DMS53 (cell line): ENCODE measurements at regions not wholly inside any gene's neighbourhood (a gene's known extent, or its start where the extent isn't known, plus 50 kb on each side); places are given as distances from the start of the nearest gene placed in this dataset.
"Not testable (repeated sequence)": the region's sequence is repeated elsewhere in the genome, so short reads cannot be mapped to it uniquely, and the experiment has no call there.

Experiments used
- DNase-seq: peaks from one replicate; lab custom pipeline; 2025; lab: John Stamatoyannopoulos, UW

DNA sequence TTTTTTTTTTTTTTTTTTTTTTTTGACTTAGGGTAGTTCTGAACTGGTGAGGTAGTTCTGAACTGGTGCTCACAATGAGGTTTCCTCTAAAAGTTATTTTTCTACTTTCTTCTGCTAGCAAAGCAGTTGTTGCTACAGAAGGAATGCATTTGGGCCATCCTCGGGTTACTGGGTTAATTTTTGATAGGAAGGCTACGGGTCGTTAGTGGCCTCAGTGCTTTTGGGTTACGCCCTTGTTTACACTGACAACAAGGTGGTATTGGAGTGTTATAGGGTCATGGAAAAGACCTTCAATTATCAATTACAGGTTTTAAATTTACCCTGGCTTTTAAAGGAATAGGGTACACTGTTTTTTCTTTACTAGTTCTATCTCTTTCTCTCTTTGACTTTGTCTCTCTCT is 1183.7 kb upstream of the CDH2 start:
- peak; percentile 28 for DNase-seq

GRCh38 chr18:29359222-29359621 is 1182.3 kb upstream of the CDH2 start:
- DNase-seq: not testable (repeated sequence)

GRCh38 chr18:29351171-29351570 is 1174.2 kb upstream of the CDH2 start:
- DNase-seq: no peak

DNA sequence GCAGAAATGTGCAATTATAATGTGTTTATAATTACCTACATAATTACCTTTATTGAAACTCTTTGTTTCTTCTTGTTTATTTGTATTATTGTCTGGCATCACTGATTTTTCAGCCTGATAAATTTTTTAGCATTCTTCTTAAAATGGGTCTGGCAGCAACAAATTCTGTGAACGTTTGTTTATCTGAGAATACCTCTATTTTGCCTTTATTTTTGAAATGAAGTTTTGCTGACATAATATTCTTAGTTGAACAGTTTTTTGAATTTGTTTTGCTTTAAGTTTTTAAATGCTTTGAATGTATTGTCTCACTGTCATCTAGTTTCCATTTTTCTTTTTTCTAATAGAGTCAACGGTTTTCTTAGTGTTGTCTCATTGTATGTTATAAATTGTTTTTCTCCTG is 1152.0 kb upstream of the CDH2 start:
- DNase-seq: no peak

DNA sequence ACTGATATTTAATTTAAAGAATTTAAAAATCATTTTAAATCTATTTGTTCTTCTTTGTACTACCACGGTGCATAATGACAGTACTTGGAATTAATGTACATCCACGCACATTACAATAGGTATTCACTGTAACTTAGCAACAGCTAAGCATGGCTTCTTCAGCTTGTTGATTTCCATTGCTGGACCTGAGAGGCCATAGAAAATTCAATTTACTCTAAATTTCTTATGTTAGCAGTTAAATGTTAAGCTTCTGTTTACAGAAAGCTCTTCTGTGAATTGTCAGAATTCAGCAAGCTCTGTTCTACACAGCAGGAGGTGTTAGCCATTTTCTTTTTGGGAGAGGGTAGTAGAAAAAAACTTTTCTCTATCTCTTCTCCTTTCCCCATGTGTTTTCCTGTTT is 1149.3 kb upstream of the CDH2 start:
- DNase-seq: peak; percentile 14

- peak; percentile 2 for DNase-seq
Measured at GRCh38 chr18:29321561-29321960, 1144.6 kb upstream of the CDH2 start.

GRCh38 chr18:29313312-29313711 is 1136.4 kb upstream of the CDH2 start:
- DNase-seq: no peak

DNA sequence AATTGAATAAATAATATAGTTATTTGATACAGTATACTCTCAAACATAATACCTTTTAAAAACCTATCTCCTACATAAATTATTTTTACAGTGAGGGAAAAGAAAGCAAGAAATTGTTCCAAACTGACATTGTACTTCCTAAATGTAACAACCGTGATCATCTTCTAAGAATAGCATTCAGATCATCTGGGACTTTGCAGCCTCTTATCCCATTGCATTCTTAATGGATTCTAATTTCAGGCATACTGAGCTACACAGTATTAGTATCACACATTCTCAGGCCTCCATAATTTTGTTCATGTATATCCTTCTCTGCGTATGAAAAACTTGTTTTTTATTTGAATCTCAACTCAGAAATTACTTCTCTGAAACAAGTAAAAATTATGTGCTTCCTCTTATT is 1134.7 kb upstream of the CDH2 start:
- DNase-seq: no peak

DNA sequence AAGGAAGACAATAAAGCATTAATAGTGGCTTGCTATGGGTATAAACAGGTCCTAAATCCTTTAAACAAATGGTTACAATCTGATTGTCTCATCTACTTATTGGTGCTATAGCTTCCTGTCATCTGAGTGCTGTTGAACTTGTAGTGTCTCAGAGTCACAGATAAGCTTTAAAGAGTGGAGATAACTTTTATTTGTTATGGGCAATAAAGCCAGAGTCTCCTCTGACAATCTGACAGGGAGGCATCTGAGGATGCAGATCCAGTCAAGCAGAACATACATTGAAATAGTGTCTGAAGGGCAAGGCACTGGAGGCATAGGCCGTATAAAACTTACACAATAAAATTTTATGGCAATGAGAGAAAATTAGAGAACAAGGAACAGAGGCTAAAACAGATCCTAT is 1132.4 kb upstream of the CDH2 start:
- DNase-seq: no peak

- DNase-seq: no peak
Measured at GRCh38 chr18:29307982-29308381, 1131.1 kb upstream of the CDH2 start.

- no peak for DNase-seq
Measured at GRCh38 chr18:29307231-29307630, 1130.3 kb upstream of the CDH2 start.

- DNase-seq: no peak
Measured at GRCh38 chr18:29305516-29305915, 1128.6 kb upstream of the CDH2 start.

DNA sequence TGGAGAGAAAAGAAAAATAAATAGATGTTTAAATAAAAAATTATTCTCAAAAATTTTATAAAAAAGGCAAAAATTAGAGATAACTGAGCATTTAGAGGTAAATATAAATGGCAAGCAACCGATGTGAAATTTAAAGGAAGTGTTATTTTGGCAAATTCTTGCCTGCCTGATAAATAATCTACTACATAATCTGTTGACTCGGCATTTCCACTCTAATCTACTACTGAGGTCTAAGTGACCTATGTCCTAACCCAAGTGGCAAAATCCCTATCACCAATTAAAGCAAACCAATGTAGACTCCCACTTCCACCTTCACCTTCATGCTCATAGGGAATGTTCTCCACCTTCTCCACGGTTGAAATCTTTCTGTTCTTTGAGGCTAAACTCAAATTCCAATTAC is 1124.1 kb upstream of the CDH2 start:
- DNase-seq: no peak

GRCh38 chr18:29285471-29285870 is 1108.5 kb upstream of the CDH2 start:
- DNase-seq: no peak

- DNase-seq: no peak
Measured at GRCh38 chr18:29271501-29271900, 1094.6 kb upstream of the CDH2 start.

GRCh38 chr18:29259838-29260237 is 1082.9 kb upstream of the CDH2 start:
- no peak for DNase-seq

DNA sequence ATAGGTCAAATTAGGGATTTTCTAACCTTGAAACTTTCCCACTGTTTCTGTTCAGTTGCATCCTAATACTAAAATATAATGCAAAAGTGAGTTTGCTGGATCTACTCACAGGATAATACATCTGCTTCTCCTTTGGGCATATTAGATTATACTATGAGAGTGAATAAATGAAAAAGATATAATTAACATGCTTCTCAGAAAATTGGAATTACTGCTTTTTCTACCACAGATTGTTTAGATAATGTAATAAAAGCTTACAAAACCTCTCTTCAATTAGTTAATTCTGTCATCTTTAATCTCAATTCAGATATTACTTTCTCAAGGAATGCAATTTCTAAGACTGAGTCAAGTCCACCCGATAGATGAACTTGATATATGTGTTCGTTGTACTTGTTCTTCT is 1077.2 kb upstream of the CDH2 start:
- no peak for DNase-seq

- no peak for DNase-seq
Measured at GRCh38 chr18:29251681-29252080, 1074.8 kb upstream of the CDH2 start.

DNA sequence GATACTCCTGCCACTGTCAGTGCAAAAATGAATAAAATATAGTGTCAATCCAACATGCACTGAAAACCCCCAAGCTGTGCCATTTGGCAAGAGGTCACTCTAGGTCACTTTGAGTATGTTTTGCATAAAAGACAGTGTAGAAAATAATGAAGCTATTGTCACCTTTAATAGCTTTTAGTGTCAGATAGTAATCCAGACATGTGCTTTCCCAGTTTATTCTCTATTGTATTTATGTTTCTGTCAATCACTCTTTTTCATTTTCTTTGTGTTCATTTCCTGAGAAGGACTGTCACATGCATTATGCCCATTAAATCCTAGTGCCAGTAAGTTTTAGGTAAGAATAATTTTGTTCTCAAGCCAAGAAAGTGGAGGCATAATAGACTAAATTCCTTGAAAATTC is 1073.9 kb upstream of the CDH2 start:
- no peak for DNase-seq

GRCh38 chr18:29250259-29250658 is 1073.3 kb upstream of the CDH2 start:
- no peak for DNase-seq

DNA sequence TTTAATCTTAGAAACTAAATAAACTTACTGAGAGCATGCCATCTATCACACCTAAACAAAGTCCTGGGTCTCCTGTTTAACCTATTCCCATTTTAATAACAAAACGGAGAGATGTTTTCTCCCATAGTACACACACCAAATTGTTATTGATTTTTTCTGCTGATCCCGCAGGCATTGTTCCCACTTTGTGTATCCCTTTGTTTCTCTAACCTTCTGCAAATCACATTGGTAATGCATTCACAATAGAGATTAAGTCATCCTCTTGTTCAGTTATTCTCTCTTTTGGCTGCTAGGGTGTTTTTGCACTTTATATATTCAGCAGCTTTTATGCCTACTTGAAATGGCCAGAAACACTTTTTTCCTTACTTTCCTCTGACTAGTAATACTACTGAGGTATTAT is 1071.9 kb upstream of the CDH2 start:
- no peak for DNase-seq

- DNase-seq: no peak
Measured at GRCh38 chr18:29241199-29241598, 1064.3 kb upstream of the CDH2 start.

DNA sequence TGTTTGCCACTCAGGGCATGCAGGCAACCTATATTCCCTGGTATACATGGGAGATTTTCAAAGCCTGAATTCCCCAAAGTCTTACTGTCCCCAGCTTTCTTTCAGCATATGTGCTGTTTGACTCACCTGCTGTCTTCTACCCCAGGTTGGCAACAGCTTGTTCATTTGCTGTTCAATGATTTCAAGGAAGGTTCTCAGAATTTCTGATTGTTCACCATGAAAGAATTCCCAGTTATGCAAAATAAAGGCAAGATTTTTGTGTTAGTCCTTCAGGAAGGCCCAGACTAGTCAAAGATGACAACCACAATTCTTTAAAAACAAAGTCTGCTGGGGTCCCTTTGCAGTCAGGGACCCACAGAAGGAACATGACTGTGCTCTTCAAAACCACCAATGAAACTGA is 1057.8 kb upstream of the CDH2 start:
- DNase-seq: no peak

GRCh38 chr18:29226213-29226612 is 1049.3 kb upstream of the CDH2 start:
- DNase-seq: no peak

DNA sequence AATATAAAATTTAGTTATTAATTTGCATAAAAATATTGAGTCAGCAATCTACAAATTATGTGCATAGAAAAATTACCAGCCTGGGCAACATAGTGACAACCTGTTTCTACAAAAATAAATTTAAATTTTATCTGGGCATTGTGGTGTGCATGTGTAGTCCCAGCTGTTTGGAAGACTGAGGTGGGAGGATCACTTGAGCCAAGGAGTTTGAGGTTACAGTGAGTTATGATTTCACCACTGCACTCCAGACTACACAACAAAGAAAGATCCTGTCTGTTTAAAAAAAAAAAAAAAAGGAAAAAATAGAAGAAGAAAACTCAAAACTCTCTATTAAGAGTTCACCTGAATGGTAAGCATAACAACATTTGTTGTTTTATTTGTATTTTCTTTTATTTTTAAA is 1048.4 kb upstream of the CDH2 start:
- no peak for DNase-seq
